H1 (cell line): ENCODE measurements at regions not wholly inside any gene's neighbourhood (a gene's known extent, or its start where the extent isn't known, plus 50 kb on each side); places are given as distances from the start of the nearest gene placed in this dataset.

Experiments
- CTCF ChIA-PET: fragments of 300-600 bp; sonication (Branson Sonifier 250); formaldehyde crosslinking; loops from one replicate; lab custom pipeline; 2021; ENCODE audit not compliant: partially characterized antibody; lab: Charles Lee
- POLR2A ChIA-PET: fragments of 300-600 bp; sonication (Branson Sonifier 250); formaldehyde crosslinking; loops from one replicate; lab custom pipeline; 2021; ENCODE audit warnings: inconsistent platforms; ENCODE audit not compliant: partially characterized antibody; lab: Charles Lee
- DNase-seq, 2 experiments: peaks; one replicate each; pipeline versions ENCODE4 v3.0.0 to v3.0.0-alpha.2; 2010 to 2022; ENCODE audit warnings: low spot score in 2 of 2, low read depth in 1 of 2, mixed read lengths in 1 of 2
- FAIRE-seq: peaks from 2 replicates; lab custom pipeline; 2011; peaks lifted over from hg19 to GRCh38; lab: Jason Lieb, UNC
- H2AFZ ChIP-seq: 2 replicates; pipeline ENCODE4 v1.8.1; 2012; ENCODE audit warnings: low read length, inconsistent platforms
- H2AK5ac ChIP-seq: 2 replicates; pipeline ENCODE4 v1.6.1; 2013; ENCODE audit warnings: low read depth, low read length
- H2BK120ac ChIP-seq: replicated peaks from 2 replicates; pipeline ENCODE3; 2013; ENCODE audit warnings: low read depth, low read length, inconsistent platforms
- H2BK12ac ChIP-seq: 2 replicates; pipeline ENCODE4 v1.6.1; 2013; ENCODE audit warnings: low read depth, low read length
- H2BK15ac ChIP-seq: 2 replicates; pipeline ENCODE4 v1.6.1; 2013; ENCODE audit warnings: low read length
- H2BK20ac ChIP-seq: 2 replicates; pipeline ENCODE4 v1.6.1; 2013; ENCODE audit warnings: low read length
- H2BK5ac ChIP-seq: 2 replicates; pipeline ENCODE4 v1.6.1; 2013; ENCODE audit warnings: low read depth, low read length
- H3K14ac ChIP-seq: 2 replicates; pipeline ENCODE4 v1.6.1; 2013; ENCODE audit warnings: inconsistent platforms; ENCODE audit not compliant: insufficient read length
- H3K18ac ChIP-seq: 2 replicates; pipeline ENCODE4 v1.6.1; 2013; ENCODE audit warnings: low read length; ENCODE audit errors: extremely low read depth
- H3K23ac ChIP-seq: 2 replicates; pipeline ENCODE4 v1.6.1; 2013; ENCODE audit warnings: inconsistent platforms; ENCODE audit not compliant: insufficient read length
- H3K23me2 ChIP-seq: 2 replicates; pipeline ENCODE4 v1.6.1; 2013; ENCODE audit warnings: low read depth, low read length
- H3K27ac ChIP-seq: 2 replicates; pipeline ENCODE4 v1.6.1; 2011; ENCODE audit warnings: low read depth, low read length, inconsistent platforms
- H3K27me3 ChIP-seq, 4 experiments: replicated peaks in 1 of 4; 1 replicate in 1 of 4; 2 replicates in 3 of 4; pipeline versions ENCODE4 v1.6.1 to v1.8.1; 2011 to 2013; ENCODE audit warnings: low read length in 3 of 4, mild to moderate bottlenecking in 3 of 4, inconsistent platforms in 2 of 4, mixed read lengths in 2 of 4, moderate library complexity in 1 of 4; ENCODE audit not compliant: control insufficient read depth in 3 of 4, insufficient read depth in 3 of 4; ENCODE audit errors: extremely low read depth in 1 of 4
- H3K36me3 ChIP-seq, 4 experiments: 2 replicates each; pipeline versions ENCODE4 v1.6.1 to v1.8.1; 2011 to 2013; ENCODE audit warnings: mild to moderate bottlenecking in 4 of 4, low read length in 3 of 4, moderate library complexity in 2 of 4, control low read depth in 1 of 4, inconsistent platforms in 1 of 4; ENCODE audit not compliant: insufficient read depth in 4 of 4, control insufficient read depth in 2 of 4
- H3K4ac ChIP-seq: replicated peaks from 2 replicates; pipeline ENCODE3; 2013; ENCODE audit warnings: low read length, low read depth, mixed read lengths, inconsistent platforms; ENCODE audit not compliant: insufficient read length
- H3K4me1 ChIP-seq, 4 experiments: replicated peaks in 1 of 4; 1 replicate in 1 of 4; 2 replicates in 3 of 4; pipeline versions ENCODE4 v1.6.1 to v1.8.1; 2011 to 2013; ENCODE audit warnings: low read length in 3 of 4, inconsistent platforms in 2 of 4, mixed read lengths in 1 of 4; ENCODE audit not compliant: insufficient read depth in 4 of 4, control insufficient read depth in 3 of 4
- H3K4me2 ChIP-seq, 2 experiments: 2 replicates each; pipeline versions ENCODE4 v1.6.1 to v1.8.1; 2011 to 2013; ENCODE audit warnings: low read depth in 2 of 2, low read length in 2 of 2, control low read depth in 1 of 2, inconsistent platforms in 1 of 2, mild to moderate bottlenecking in 1 of 2; ENCODE audit not compliant: insufficient read depth in 1 of 2
- H3K4me3 ChIP-seq, 4 experiments: fragments of 200-600, 300-600 bp in 1 of 4; sonication (generic), shearing (Covaris generic), sonication (Bioruptor Twin) in 1 of 4; 2 replicates each; pipeline versions ENCODE4 v1.5.1 to v1.8.1; 2011 to 2016; ENCODE audit warnings: low read length in 4 of 4, low read depth in 3 of 4, control low read depth in 2 of 4, inconsistent platforms in 2 of 4, mild to moderate bottlenecking in 2 of 4, mixed read lengths in 1 of 4, moderate library complexity in 1 of 4; ENCODE audit not compliant: insufficient read depth in 2 of 4; ENCODE audit errors: extremely low read depth in 1 of 4
- H3K56ac ChIP-seq: replicated peaks from 2 replicates; pipeline ENCODE3; 2013; ENCODE audit warnings: low read depth, mild to moderate bottlenecking, mixed read lengths, low read length, inconsistent platforms; ENCODE audit not compliant: insufficient read length
- H3K79me1 ChIP-seq: 2 replicates; pipeline ENCODE4 v1.6.1; 2013; ENCODE audit warnings: low read depth, low read length, control low read depth
- H3K79me2 ChIP-seq, 2 experiments: 2 replicates each; pipeline versions ENCODE4 v1.6.1 to v1.8.1; 2012 to 2013; ENCODE audit warnings: low read length in 2 of 2, mild to moderate bottlenecking in 2 of 2, inconsistent platforms in 1 of 2; ENCODE audit not compliant: insufficient read depth in 2 of 2, control insufficient read depth in 1 of 2
- H3K9ac ChIP-seq, 4 experiments: replicated peaks in 1 of 4; 1 replicate in 1 of 4; 2 replicates in 3 of 4; pipeline versions ENCODE4 v1.6.1 to v1.8.1; 2011 to 2013; ENCODE audit warnings: low read depth in 3 of 4, low read length in 3 of 4, control low read depth in 2 of 4, mild to moderate bottlenecking in 2 of 4, moderate library complexity in 2 of 4, inconsistent platforms in 1 of 4; ENCODE audit errors: extremely low read depth in 1 of 4
- H3K9me3 ChIP-seq, 2 experiments: 2 replicates each; pipeline versions ENCODE4 v1.6.1 to v1.8.1; 2012 to 2013; ENCODE audit warnings: mild to moderate bottlenecking in 2 of 2, moderate library complexity in 2 of 2, control low read depth in 1 of 2, inconsistent platforms in 1 of 2, low read depth in 1 of 2, low read length in 1 of 2, mixed read lengths in 1 of 2; ENCODE audit not compliant: insufficient read depth in 2 of 2
- H4K20me1 ChIP-seq, 2 experiments: replicated peaks in 1 of 2; 2 replicates each; pipeline versions ENCODE3 to v1.8.1; 2011 to 2013; ENCODE audit warnings: inconsistent platforms in 2 of 2, low read length in 2 of 2, mild to moderate bottlenecking in 1 of 2; ENCODE audit not compliant: insufficient read depth in 2 of 2, control insufficient read depth in 1 of 2
- H4K5ac ChIP-seq: 2 replicates; pipeline ENCODE4 v1.6.1; 2013; ENCODE audit warnings: low read length, low read depth, mixed read lengths, inconsistent platforms; ENCODE audit not compliant: insufficient read length
- H4K8ac ChIP-seq: 2 replicates; pipeline ENCODE4 v1.8.0; 2013; ENCODE audit warnings: mild to moderate bottlenecking, moderate library complexity, low read length, inconsistent platforms; ENCODE audit not compliant: insufficient read depth; ENCODE audit errors: extremely low read depth
- H4K91ac ChIP-seq: replicated peaks from 2 replicates; pipeline ENCODE3; 2013; ENCODE audit warnings: low read length, mixed read lengths, inconsistent platforms; ENCODE audit not compliant: insufficient read length
- POLR2A ChIP-seq, 2 experiments: IDR thresholded peaks; 1 replicate in 1 of 2; 2 replicates in 1 of 2; pipeline ENCODE4 v1.6.1; 2011; ENCODE audit warnings: low read depth in 2 of 2, low read length in 2 of 2, mild to moderate bottlenecking in 2 of 2; ENCODE audit errors: control extremely low read depth in 1 of 2
- ZNF274 ChIP-seq: IDR thresholded peaks from 2 replicates; pipeline ENCODE4 v1.7.0; 2012; ENCODE audit warnings: low read length, borderline replicate concordance; ENCODE audit errors: extremely low read depth
- WGBS, 2 experiments: shearing (Covaris generic) in 1 of 2; methylation state at CpG; one replicate each; pipeline versions ENCODE4 v1.1.6 to v1.1.7; 2013 to 2015; ENCODE audit warnings: low lambda C conversion rate in 2 of 2, mixed read lengths in 2 of 2, inconsistent platforms in 1 of 2, low coverage in 1 of 2, missing lambda C conversion rate in 1 of 2; ENCODE audit not compliant: insufficient replicate concordance in 2 of 2, insufficient coverage in 1 of 2, insufficient read length in 1 of 2; ENCODE audit errors: extremely low coverage in 1 of 2, missing lambda C conversion rate in 1 of 2; 5-methylcytosine and 5-hydroxymethylcytosine counted together

DNA sequence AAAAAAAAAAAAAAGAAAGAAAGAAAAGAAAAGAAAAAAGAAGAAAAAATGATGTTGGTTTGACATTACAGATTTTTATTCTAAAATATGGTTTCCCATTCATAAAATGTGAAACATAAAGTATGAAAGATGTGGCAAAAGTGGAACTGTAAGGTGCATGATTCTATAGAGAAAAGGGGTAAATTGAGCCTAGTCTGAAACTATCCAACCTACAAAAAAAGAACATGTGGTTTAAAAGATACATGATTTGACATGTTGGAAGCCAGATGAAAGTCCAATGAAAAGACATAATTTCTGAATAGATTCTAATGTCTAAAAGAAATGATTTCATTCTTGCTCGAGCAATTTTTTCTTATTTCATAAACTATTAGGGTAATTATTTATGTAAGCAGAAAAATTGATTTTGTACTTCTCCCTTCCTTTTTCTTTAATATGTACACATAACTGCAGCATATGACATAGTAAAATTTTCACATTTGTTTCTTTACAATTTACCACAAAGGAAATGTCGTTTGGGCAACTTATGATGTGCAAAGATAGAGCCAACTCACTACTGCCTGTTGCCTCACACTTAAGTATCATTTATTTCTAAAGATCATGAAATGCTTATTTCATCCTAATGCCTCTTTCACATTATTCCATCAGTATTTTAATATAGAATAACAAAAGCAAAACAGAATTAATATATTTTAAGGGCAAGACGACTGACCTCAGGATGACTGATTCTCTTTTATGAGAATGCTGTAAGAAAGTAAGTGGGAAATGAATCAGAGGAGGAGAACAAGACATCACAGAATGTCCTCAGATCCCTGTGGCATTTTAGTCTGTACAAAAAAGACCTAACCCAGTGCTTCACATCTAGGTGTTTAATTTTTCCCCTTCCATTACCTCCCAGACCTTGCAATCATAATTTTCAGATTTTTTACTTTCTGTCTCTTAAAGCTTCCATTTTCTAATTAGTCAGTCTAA lies 165.8 kb upstream of the HMCN1 start:
- H4K91ac ChIP-seq, result no peak overlapping the region
- no peak overlapping the region for H2BK20ac ChIP-seq
- WGBS, 2 experiments, result 86% methylated on average over 3 of the region's 3 CpGs; no CpG with 5 or more reads in 1 of the 2 experiments
- TF ChIP-seq ZNF274 (no peak), POLR2A (IDR thresholded peaks at IDR 0.05; ENCODE audit: control extremely low read depth in 1 of 2, low read depth in 2 of 2, low read length in 2 of 2) (no peak)
- no peak overlapping the region for H4K5ac ChIP-seq
- H3K4me1 ChIP-seq, result no peaks in the 10 kb centered on the region
- H3K79me1 ChIP-seq, result no peaks in the 10 kb centered on the region
- no peak overlapping the region for H2BK5ac ChIP-seq
- H4K8ac ChIP-seq, result no peak overlapping the region
- no peaks in the 10 kb centered on the region for H3K9me3 ChIP-seq
- H3K4me2 ChIP-seq, result no peak overlapping the region
- no peaks in the 10 kb centered on the region for H3K36me3 ChIP-seq
- DNase-seq (no peak), FAIRE-seq (no peak)
- no peak overlapping the region for H2AK5ac ChIP-seq
- H3K27ac ChIP-seq, result no peak overlapping the region
- H3K79me2 ChIP-seq, result no peaks in the 10 kb centered on the region
- no peak overlapping the region for H2BK120ac ChIP-seq
- H3K4me3 ChIP-seq, result no peak overlapping the region
- POLR2A ChIA-PET, result no interaction called here
- no peak overlapping the region for H3K56ac ChIP-seq
- H3K14ac ChIP-seq, result no peak overlapping the region
- H2BK15ac ChIP-seq, result no peak overlapping the region
- no peak overlapping the region for H3K18ac ChIP-seq
- CTCF ChIA-PET, result interaction anchor here (0.9 to 1.4 kb wide), 2 partner anchors 10 to 27 kb away, joined by 3 to 7 read pairs; no protein-coding TSS in a partner anchor
- H3K9ac ChIP-seq, result no peak overlapping the region
- H3K27me3 ChIP-seq, result no peaks in the 10 kb centered on the region
- no peak overlapping the region for H3K23ac ChIP-seq
- H4K20me1 ChIP-seq, result no peaks in the 10 kb centered on the region
- no peaks in the 10 kb centered on the region for H3K23me2 ChIP-seq
- no peak overlapping the region for H2BK12ac ChIP-seq
- H2AFZ ChIP-seq, result no peak overlapping the region
- H3K4ac ChIP-seq, result no peak overlapping the region
